ENCODE measurements at regions not wholly inside any gene's neighbourhood (a gene's known extent, or its start where the extent isn't known, plus 50 kb on each side); places are given as distances from the start of the nearest gene placed in this dataset.

- no peak for TF ChIP-seq Cebpa-rat (IDR thresholded peaks at IDR 0.05)
- H3K4me3 ChIP-seq, result no peak overlapping the region
- no peaks in the 10 kb centered on the region for H3K36me3 ChIP-seq
- no peak overlapping the region for H3K27ac ChIP-seq
- H4K20me1 ChIP-seq, result no peaks in the 10 kb centered on the region
- no peaks in the 10 kb centered on the region for H3K4me1 ChIP-seq
- no peaks in the 10 kb centered on the region for H3K27me3 ChIP-seq
- no peak overlapping the region for H3K4me2 ChIP-seq
- H3K9ac ChIP-seq, result no peak overlapping the region
- no peaks in the 10 kb centered on the region for H3K9me3 ChIP-seq
These were observed 1287.5 kb upstream of the NXPH2 start for GRCh38 chr2:140067661-140068060.

GRCh38 chr2:140064243-140064642 lies 1284.1 kb upstream of the NXPH2 start:
- no peaks in the 10 kb centered on the region for H3K9me3 ChIP-seq
- no peak overlapping the region for H3K4me3 ChIP-seq
- no peak overlapping the region for H3K9ac ChIP-seq
- no peaks in the 10 kb centered on the region for H3K27me3 ChIP-seq
- no peak overlapping the region for H3K4me2 ChIP-seq
- no peaks in the 10 kb centered on the region for H3K36me3 ChIP-seq
- no peaks in the 10 kb centered on the region for H3K4me1 ChIP-seq
- TF ChIP-seq Cebpa-rat (IDR thresholded peaks at IDR 0.05), result no peak
- no peaks in the 10 kb centered on the region for H4K20me1 ChIP-seq
- no peak overlapping the region for H3K27ac ChIP-seq

GRCh38 chr2:140063356-140063755 lies 1283.2 kb upstream of the NXPH2 start:
- TF ChIP-seq Cebpa-rat (IDR thresholded peaks at IDR 0.05), result no peak
- Histone ChIP-seq H3K36me3 (no peaks in the 10 kb centered on the region), H4K20me1 (no peaks in the 10 kb centered on the region), H3K4me3 (no peak overlapping the region), H3K9me3 (no peaks in the 10 kb centered on the region), H3K27me3 (no peaks in the 10 kb centered on the region), H3K4me2 (no peak overlapping the region), H3K9ac (no peak overlapping the region), H3K27ac (no peak overlapping the region), H3K4me1 (no peaks in the 10 kb centered on the region)

- no peak overlapping the region for H3K9ac ChIP-seq
- no peaks in the 10 kb centered on the region for H3K9me3 ChIP-seq
- no peaks in the 10 kb centered on the region for H3K36me3 ChIP-seq
- H3K4me1 ChIP-seq, result no peaks in the 10 kb centered on the region
- no peak overlapping the region for H3K4me2 ChIP-seq
- no peak overlapping the region for H3K4me3 ChIP-seq
- H4K20me1 ChIP-seq, result no peaks in the 10 kb centered on the region
- H3K27me3 ChIP-seq, result no peaks in the 10 kb centered on the region
- no peak overlapping the region for H3K27ac ChIP-seq
- no peak for TF ChIP-seq Cebpa-rat (IDR thresholded peaks at IDR 0.05)
These were observed 1281.0 kb upstream of the NXPH2 start for GRCh38 chr2:140061240-140061639.

GRCh38 chr2:140057928-140058327 lies 1277.7 kb upstream of the NXPH2 start:
- no peaks in the 10 kb centered on the region for H3K4me1 ChIP-seq
- H3K4me2 ChIP-seq, result no peak overlapping the region
- no peak overlapping the region for H3K27ac ChIP-seq
- H4K20me1 ChIP-seq, result no peaks in the 10 kb centered on the region
- no peaks in the 10 kb centered on the region for H3K36me3 ChIP-seq
- H3K9ac ChIP-seq, result no peak overlapping the region
- TF ChIP-seq Cebpa-rat (IDR thresholded peaks at IDR 0.05), result no peak
- H3K27me3 ChIP-seq, result no peaks in the 10 kb centered on the region
- H3K4me3 ChIP-seq, result no peak overlapping the region
- no peaks in the 10 kb centered on the region for H3K9me3 ChIP-seq

GRCh38 chr2:140041811-140042210 lies 1261.6 kb upstream of the NXPH2 start:
- Histone ChIP-seq H3K9ac (no peak overlapping the region), H3K36me3 (no peaks in the 10 kb centered on the region), H4K20me1 (no peaks in the 10 kb centered on the region), H3K9me3 (peaks cover 13% of the 10 kb centered on the region; the same call in 1 of the 2 replicates), H3K27ac (no peak overlapping the region), H3K27me3 (no peaks in the 10 kb centered on the region; the same call in 1 of the 2 replicates), H3K4me1 (no peaks in the 10 kb centered on the region), H3K4me3 (no peak overlapping the region), H3K4me2 (no peak overlapping the region)
- TF ChIP-seq Cebpa-rat (IDR thresholded peaks at IDR 0.05), result no peak

GRCh38 chr2:140041239-140041638 lies 1261.0 kb upstream of the NXPH2 start:
- Histone ChIP-seq H3K4me2 (no peak overlapping the region), H3K27me3 (no peaks in the 10 kb centered on the region; the same call in 1 of the 2 replicates), H3K4me1 (no peaks in the 10 kb centered on the region), H3K9me3 (peaks cover 13% of the 10 kb centered on the region; the same call in 1 of the 2 replicates), H3K27ac (no peak overlapping the region), H3K36me3 (no peaks in the 10 kb centered on the region), H3K9ac (no peak overlapping the region), H3K4me3 (no peak overlapping the region), H4K20me1 (no peaks in the 10 kb centered on the region)
- TF ChIP-seq Cebpa-rat (IDR thresholded peaks at IDR 0.05), result no peak

GRCh38 chr2:140033638-140034037 lies 1253.4 kb upstream of the NXPH2 start:
- no peak for TF ChIP-seq Cebpa-rat (IDR thresholded peaks at IDR 0.05)
- H3K27me3 ChIP-seq, result no peaks in the 10 kb centered on the region; the same call in 1 of the 2 replicates
- no peak overlapping the region for H3K27ac ChIP-seq
- peaks cover 10% of the 10 kb centered on the region; the same call in 1 of the 2 replicates for H3K9me3 ChIP-seq
- no peak overlapping the region for H3K4me3 ChIP-seq
- no peaks in the 10 kb centered on the region for H3K4me1 ChIP-seq
- no peaks in the 10 kb centered on the region for H3K36me3 ChIP-seq
- no peaks in the 10 kb centered on the region for H4K20me1 ChIP-seq
- H3K9ac ChIP-seq, result no peak overlapping the region
- no peak overlapping the region for H3K4me2 ChIP-seq

- Histone ChIP-seq H3K4me3 (no peak overlapping the region), H3K4me1 (no peaks in the 10 kb centered on the region), H3K27ac (no peak overlapping the region), H3K9ac (no peak overlapping the region), H3K4me2 (no peak overlapping the region), H3K36me3 (no peaks in the 10 kb centered on the region), H3K9me3 (no peaks in the 10 kb centered on the region), H3K27me3 (no peaks in the 10 kb centered on the region), H4K20me1 (no peaks in the 10 kb centered on the region)
- TF ChIP-seq Cebpa-rat (IDR thresholded peaks at IDR 0.05), result no peak
These were observed 1247.8 kb upstream of the NXPH2 start for GRCh38 chr2:140027966-140028365.

- Histone ChIP-seq H3K4me3 (no peak overlapping the region), H3K4me1 (no peaks in the 10 kb centered on the region), H4K20me1 (no peaks in the 10 kb centered on the region), H3K27me3 (no peaks in the 10 kb centered on the region), H3K27ac (no peak overlapping the region), H3K9me3 (no peaks in the 10 kb centered on the region), H3K36me3 (no peaks in the 10 kb centered on the region), H3K4me2 (no peak overlapping the region), H3K9ac (no peak overlapping the region)
- TF ChIP-seq Cebpa-rat (IDR thresholded peaks at IDR 0.05), result no peak
These were observed 1247.1 kb upstream of the NXPH2 start for GRCh38 chr2:140027320-140027719.

GRCh38 chr2:140023291-140023690 lies 1243.1 kb upstream of the NXPH2 start:
- Histone ChIP-seq H3K4me2 (no peak overlapping the region), H4K20me1 (no peaks in the 10 kb centered on the region)

More at GRCh38 chr2:140023291-140023690, 1243.1 kb upstream of the NXPH2 start:
- Histone ChIP-seq H3K4me3 (no peak overlapping the region), H3K27me3 (no peaks in the 10 kb centered on the region), H3K9ac (no peak overlapping the region), H3K4me1 (no peaks in the 10 kb centered on the region), H3K27ac (no peak overlapping the region), H3K9me3 (no peaks in the 10 kb centered on the region), H3K36me3 (no peaks in the 10 kb centered on the region)
- no peak for TF ChIP-seq Cebpa-rat (IDR thresholded peaks at IDR 0.05)
